ENCODE measurements at regions not wholly inside any gene's neighbourhood (a gene's known extent, or its start where the extent isn't known, plus 50 kb on each side); places are given as distances from the start of the nearest gene placed in this dataset.

GRCh38 chr2:76120176-76120575 is 409.5 kb upstream of the GCFC2 start:
- TF ChIP-seq CTCF (IDR thresholded peaks at IDR 0.05) (no peak), POLR2A (IDR thresholded peaks at IDR 0.05) (no peak)

Measured in uterus (tissue), 2 donors.